Astrocyte of the spinal cord (primary cell): ENCODE measurements at regions not wholly inside any gene's neighbourhood (a gene's known extent, or its start where the extent isn't known, plus 50 kb on each side); places are given as distances from the start of the nearest gene placed in this dataset.
"Not testable (repeated sequence)": the region's sequence is repeated elsewhere in the genome, so short reads cannot be mapped to it uniquely, and the experiment has no call there.

Experiments
- DNase-seq: peaks from one replicate; pipeline ENCODE4 v3.0.0; 2011; ENCODE audit warnings: low read depth, low spot score
- H3K4me3 ChIP-seq: 2 replicates; pipeline ENCODE4 v1.5.1; 2011; ENCODE audit warnings: low read depth, mild to moderate bottlenecking, low read length, moderate library complexity
- in situ Hi-C: cut with HindIII; loops from 2 replicates; pipeline ENCODE4 v1.10.0; 2017; ENCODE audit warnings: low sequenced_read_pairs
- TF ChIP-seq, protein P1 (sequence below): IDR thresholded peaks from 2 replicates; pipeline ENCODE4 v1.5.1; 2012; ENCODE audit warnings: low read depth, mild to moderate bottlenecking, low read length, inconsistent platforms

DNA sequence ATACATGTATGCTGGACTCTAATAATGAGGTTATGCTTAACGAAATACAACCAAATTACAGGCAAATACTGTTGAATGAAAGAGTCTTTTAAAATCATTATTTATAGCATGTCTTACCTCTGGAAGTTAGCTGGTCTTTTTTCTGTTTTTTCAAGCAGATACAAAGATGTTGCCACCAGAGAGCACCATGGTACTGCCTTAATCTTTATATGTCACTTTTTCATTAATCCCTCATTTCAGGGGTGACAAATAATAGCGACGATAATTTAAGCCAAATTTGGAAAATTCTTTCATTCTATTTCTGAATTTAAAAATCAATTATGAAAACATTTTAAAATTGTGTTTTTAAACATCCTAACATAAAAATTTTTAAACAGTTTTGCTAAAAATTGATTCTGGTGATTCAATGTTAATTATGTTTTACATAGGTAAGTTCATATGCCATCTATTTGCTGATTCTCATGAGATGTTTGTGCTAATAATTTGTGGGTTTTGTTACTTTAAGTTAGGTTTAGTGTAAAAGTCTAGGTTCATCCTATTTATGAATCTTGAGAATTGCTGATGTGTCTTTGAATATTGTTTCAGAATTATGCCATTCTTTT lies 379.3 kb upstream of the SGCG start:
- DNase-seq = no peak
- in situ Hi-C loops = no loop called here
- TF ChIP-seq, protein P1, sequence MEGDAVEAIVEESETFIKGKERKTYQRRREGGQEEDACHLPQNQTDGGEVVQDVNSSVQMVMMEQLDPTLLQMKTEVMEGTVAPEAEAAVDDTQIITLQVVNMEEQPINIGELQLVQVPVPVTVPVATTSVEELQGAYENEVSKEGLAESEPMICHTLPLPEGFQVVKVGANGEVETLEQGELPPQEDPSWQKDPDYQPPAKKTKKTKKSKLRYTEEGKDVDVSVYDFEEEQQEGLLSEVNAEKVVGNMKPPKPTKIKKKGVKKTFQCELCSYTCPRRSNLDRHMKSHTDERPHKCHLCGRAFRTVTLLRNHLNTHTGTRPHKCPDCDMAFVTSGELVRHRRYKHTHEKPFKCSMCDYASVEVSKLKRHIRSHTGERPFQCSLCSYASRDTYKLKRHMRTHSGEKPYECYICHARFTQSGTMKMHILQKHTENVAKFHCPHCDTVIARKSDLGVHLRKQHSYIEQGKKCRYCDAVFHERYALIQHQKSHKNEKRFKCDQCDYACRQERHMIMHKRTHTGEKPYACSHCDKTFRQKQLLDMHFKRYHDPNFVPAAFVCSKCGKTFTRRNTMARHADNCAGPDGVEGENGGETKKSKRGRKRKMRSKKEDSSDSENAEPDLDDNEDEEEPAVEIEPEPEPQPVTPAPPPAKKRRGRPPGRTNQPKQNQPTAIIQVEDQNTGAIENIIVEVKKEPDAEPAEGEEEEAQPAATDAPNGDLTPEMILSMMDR = no peak

DNA sequence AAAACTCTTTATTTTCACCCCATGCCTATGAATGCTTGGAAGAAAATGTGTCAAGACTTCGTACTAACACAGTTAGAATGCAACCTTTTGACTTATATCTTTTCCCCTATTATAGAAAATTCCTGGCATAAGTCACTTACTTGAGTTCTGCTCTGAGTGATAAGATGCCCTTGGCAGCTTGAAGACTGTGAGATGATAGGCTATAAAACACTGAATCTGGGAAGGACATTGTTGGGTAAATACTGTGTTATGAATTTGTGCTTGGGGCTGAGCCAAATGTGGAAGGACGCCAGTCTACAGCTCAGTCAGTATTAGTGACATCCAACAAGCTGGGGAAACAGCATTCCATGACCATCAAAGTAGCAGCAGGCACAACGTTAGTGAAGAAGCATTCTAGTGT lies 368.0 kb upstream of the SGCG start:
- no peak for DNase-seq
- in situ Hi-C loops = no loop called here
- TF ChIP-seq, protein P1 = no peak
- H3K4me3 ChIP-seq = no peak overlapping the region

More for the DNA sequence above, 379.3 kb upstream of the SGCG start:
- no peak overlapping the region for H3K4me3 ChIP-seq

DNA sequence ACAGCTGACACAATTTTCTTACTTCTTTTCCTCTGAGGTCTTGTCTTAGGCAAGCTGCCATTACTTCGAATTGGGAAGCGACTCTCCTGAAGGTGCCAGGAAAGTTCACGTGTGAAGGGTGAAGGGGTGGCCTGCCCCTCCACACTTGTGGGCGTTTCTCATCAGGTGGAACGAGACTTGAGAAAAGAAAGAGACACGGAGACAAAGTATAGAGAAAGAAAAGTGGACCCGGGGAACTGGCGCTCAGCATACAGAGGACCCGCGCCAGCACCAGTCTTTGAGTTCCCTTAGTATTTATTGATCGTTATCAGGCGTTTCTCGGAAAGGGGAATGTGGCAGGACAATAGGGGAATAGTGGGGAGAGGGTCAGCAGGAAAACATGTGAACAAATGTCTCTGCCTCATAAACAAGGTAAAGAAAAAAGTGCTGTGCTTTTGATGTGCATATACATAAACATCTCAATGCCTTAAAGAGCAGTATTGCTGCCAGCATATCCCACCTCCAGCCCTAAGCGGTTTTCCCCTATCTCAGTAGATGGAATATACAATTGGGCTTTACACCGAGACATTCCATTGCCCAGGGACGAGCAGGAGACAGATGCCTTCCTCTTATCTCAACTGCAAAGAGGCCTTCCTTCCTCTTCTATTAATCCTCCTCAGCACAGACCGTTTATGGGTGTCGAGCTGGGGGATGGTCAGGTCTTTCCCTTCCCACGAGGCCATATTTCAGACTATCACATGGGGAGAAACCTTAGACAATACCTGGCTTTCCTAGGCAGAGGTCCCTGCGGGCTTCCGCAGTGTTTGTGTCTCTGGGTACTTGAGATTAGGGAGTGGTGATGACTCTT lies 367.0 kb upstream of the SGCG start:
- H3K4me3 ChIP-seq = not testable (repeated sequence)

DNA sequence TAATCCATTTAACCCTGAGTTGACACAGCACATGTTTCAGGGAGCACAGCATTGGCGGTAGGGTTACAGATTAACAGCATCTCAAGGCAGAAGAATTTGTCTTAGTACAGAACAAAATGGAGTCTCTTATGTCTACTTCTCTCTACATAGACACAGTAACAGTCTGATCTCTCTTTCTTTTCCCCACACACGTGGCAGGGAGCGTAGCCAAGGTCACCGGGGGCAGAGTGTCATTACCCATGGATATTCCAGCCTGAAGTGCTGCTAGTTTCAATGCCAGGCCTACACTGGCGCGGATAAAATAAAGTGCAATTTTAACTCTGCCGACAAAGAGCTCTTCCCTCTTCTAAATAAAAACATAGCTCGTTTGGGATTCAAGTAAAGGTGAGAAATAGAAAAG lies 366.3 kb upstream of the SGCG start:
- in situ Hi-C loops, H3K4me3 ChIP-seq, DNase-seq: not testable (repeated sequence)

More for the DNA sequence above, 367.0 kb upstream of the SGCG start:
- DNase-seq, in situ Hi-C loops: not testable (repeated sequence)

DNA sequence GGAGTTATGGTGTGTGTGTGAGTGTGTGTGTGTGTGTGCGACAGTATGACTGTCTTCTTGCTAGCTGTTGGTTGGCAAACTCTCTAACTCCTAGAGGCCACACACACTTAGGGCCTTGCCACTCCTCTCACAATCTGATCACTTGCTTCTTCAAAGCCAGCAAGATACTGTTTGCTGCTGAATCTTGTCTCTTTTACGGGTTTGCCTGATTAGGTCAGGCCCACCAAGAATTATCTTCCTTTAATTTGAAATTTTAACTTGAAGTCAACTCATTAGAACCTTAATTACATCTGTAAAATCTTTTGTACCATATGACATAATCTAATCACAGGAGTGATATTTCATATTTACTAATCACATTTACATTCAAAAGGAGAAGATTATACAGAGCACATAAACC lies 359.2 kb upstream of the SGCG start:
- TF ChIP-seq, protein P1 = no peak
- DNase-seq = no peak
- in situ Hi-C loops = no loop called here
- no peak overlapping the region for H3K4me3 ChIP-seq

DNA sequence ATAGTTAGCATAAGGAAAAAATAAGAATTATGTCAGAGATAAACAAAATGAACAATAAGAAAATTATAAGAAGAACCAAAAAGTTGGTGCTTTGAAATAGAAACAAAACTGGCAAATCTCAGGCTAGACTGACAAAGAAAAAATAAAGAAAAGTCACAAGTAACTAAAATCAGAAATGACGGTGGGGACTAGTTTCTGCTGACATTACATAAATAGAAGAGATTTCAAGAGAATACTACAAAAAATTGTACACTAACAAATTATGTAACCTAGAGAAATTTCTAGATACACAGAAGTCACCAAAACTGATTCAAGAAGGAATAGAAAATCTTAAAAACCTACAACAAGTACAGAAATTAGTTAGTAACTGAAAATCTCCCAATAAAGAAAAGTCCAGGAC lies 355.6 kb upstream of the SGCG start:
- DNase-seq = no peak
- in situ Hi-C loops = no loop called here
- TF ChIP-seq, protein P1 = no peak
- no peak overlapping the region for H3K4me3 ChIP-seq

DNA sequence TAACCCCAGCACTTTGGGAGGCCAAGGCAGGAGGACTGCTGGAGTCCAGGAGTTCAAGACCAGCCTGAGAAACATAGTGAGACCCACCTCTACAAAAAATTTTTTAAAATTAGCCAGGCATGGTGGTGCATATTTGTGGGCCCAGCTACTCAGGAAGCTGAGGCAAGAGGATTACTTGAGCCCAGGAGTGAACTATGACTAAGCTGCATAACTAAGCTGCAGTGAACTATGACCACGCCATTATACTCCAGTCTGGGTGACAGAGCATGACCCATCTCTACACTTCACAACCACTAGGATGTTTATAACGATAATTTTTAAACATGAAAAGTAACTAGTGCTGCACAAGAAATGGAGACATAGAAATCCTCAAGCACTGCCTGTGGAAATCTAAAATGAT lies 352.7 kb upstream of the SGCG start:
- no peak for DNase-seq

More for the DNA sequence above, 352.7 kb upstream of the SGCG start:
- TF ChIP-seq, protein P1 = no peak
- in situ Hi-C loops = no loop called here
- H3K4me3 ChIP-seq = no peak overlapping the region
